ENCODE measurements at regions not wholly inside any gene's neighbourhood (a gene's known extent, or its start where the extent isn't known, plus 50 kb on each side); places are given as distances from the start of the nearest gene placed in this dataset.

DNA sequence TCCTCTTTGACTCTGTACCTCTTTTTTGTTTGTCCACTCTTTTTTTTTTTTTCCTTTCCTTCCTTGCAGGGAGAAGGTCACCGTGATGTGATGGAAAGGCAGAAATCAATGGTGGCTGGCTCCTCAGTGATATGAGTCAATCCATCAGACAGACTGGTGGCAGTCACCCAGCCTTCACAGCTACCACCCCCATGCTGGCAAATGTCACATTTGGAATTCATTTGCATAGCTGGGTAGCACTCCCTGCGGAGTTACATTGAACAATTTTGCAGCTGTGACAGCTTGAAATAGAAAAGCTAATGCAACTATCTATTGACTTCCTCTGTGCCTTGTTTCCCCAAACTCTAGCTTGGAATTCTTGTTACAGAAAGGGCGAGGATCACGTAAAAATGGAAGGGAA lies 668.4 kb downstream of the C6orf118 start:
- TF ChIP-seq EZH2 (IDR thresholded peaks at IDR 0.05; ENCODE audit: insufficient read depth, poor library complexity, severe bottlenecking) (no peak), EZH2phosphoT487 (IDR thresholded peaks at IDR 0.05; ENCODE audit: insufficient read depth, low read depth) (no peak)
